IMR-90 (cell line): ENCODE measurements at regions not wholly inside any gene's neighbourhood (a gene's known extent, or its start where the extent isn't known, plus 50 kb on each side); places are given as distances from the start of the nearest gene placed in this dataset.

Experiments
- CEBPB ChIP-seq: IDR thresholded peaks from 2 replicates; pipeline ENCODE4 v1.6.1; 2012; ENCODE audit warnings: low read depth, low read length, improper control_type of control experiment
- CTCF ChIP-seq: conservative IDR thresholded peaks from 2 replicates; pipeline ENCODE4 v1.5.1; 2012; ENCODE audit warnings: mild to moderate bottlenecking, low read depth, low read length, improper control_type of control experiment
- FOS ChIP-seq: fragments of 150-350 bp; IDR thresholded peaks from 2 replicates; pipeline ENCODE4 v1.6.1; 2016; ENCODE audit warnings: low read depth, low read length
- MAFK ChIP-seq: IDR thresholded peaks from 2 replicates; pipeline ENCODE4 v1.6.1; 2012; ENCODE audit warnings: low read depth, low read length, improper control_type of control experiment
- MAZ ChIP-seq: IDR thresholded peaks from 2 replicates; pipeline ENCODE4 v1.6.1; 2012; ENCODE audit warnings: low read depth, mild to moderate bottlenecking, low read length, improper control_type of control experiment, moderate library complexity, borderline replicate concordance
- MXI1 ChIP-seq: IDR thresholded peaks from 2 replicates; pipeline ENCODE4 v1.6.1; 2012; ENCODE audit warnings: low read depth, mild to moderate bottlenecking, low read length, moderate library complexity, borderline replicate concordance
- POLR2A ChIP-seq: IDR thresholded peaks from 2 replicates; pipeline ENCODE4 v1.6.1; 2012; ENCODE audit warnings: mild to moderate bottlenecking, low read depth, low read length
- RAD21 ChIP-seq: IDR thresholded peaks from 2 replicates; pipeline ENCODE4 v1.6.1; 2012; ENCODE audit warnings: low read length, improper control_type of control experiment
- SMC3 ChIP-seq: fragments of 150-350 bp; IDR thresholded peaks from 2 replicates; pipeline ENCODE4 v1.6.1; 2016; ENCODE audit warnings: low read depth, mild to moderate bottlenecking, antibody characterized with exemption, low read length, moderate library complexity
- USF2 ChIP-seq: fragments of 150-350 bp; IDR thresholded peaks from 2 replicates; pipeline ENCODE4 v1.6.1; 2017; ENCODE audit warnings: mild to moderate bottlenecking, antibody characterized with exemption, low read length, low read depth

GRCh38 chr11:134658481-134659225 lies 246.6 kb upstream of the B3GAT1 start:
- no peak for TF ChIP-seq POLR2A
- TF ChIP-seq FOS = no peak
- no peak for TF ChIP-seq CTCF
- TF ChIP-seq USF2 = no peak
- TF ChIP-seq MXI1 = no peak
- TF ChIP-seq RAD21 = no peak
- TF ChIP-seq SMC3 = no peak
- no peak for TF ChIP-seq CEBPB
- no peak for TF ChIP-seq MAZ
- TF ChIP-seq MAFK = no peak
